Transverse colon (tissue), 4 donors: ENCODE measurements at regions not wholly inside any gene's neighbourhood (a gene's known extent, or its start where the extent isn't known, plus 50 kb on each side); places are given as distances from the start of the nearest gene placed in this dataset.
"Not testable (repeated sequence)": the region's sequence is repeated elsewhere in the genome, so short reads cannot be mapped to it uniquely, and the experiment has no call there.

Experiments used
- DNase-seq: peaks from one replicate; pipeline ENCODE4 v3.0.0-alpha.2; 2019
- H3K27ac ChIP-seq, 4 donors: fragments of 200-600 bp; sonication (generic); 2 replicates each; pipeline ENCODE4 v1.5.1; 2016 to 2018; ENCODE audit warnings: inconsistent platforms in 4 of 4
- H3K27me3 ChIP-seq: fragments of 200-600 bp; sonication (generic); 2 replicates; pipeline ENCODE4 v1.5.1; 2017; ENCODE audit warnings: inconsistent platforms
- H3K36me3 ChIP-seq, 4 donors: fragments of 200-600 bp; sonication (generic); 2 replicates each; pipeline ENCODE4 v1.5.1; 2017 to 2019; ENCODE audit warnings: inconsistent platforms in 4 of 4
- H3K4me1 ChIP-seq, 4 donors: fragments of 200-600 bp; sonication (generic); 2 replicates each; pipeline ENCODE4 v1.5.1; 2017 to 2020; ENCODE audit warnings: inconsistent platforms in 4 of 4
- H3K4me3 ChIP-seq, 4 donors: fragments of 200-600 bp; sonication (generic); 1 replicate in 1 of 4; 2 replicates in 3 of 4; pipeline versions ENCODE4 v1.5.1 to v1.6.1; 2017 to 2019; ENCODE audit warnings: inconsistent platforms in 4 of 4
- H3K9me3 ChIP-seq, 2 donors: fragments of 200-600 bp; sonication (generic); 2 replicates each; pipeline ENCODE4 v1.5.1; 2017 to 2019; ENCODE audit warnings: inconsistent platforms in 2 of 2
- CTCF ChIP-seq, 5 experiments: fragments of 200-600 bp in 3 of 5; fragments of 450-650 bp in 2 of 5; sonication (generic) in 3 of 5; IDR thresholded peaks; 1 replicate in 2 of 5; 2 replicates in 3 of 5; pipeline ENCODE4 v1.5.1; 2016 to 2017; ENCODE audit warnings: antibody characterized with exemption in 5 of 5, inconsistent platforms in 3 of 5, mild to moderate bottlenecking in 2 of 5, moderate library complexity in 1 of 5
- EP300 ChIP-seq: sonication (generic); formaldehyde crosslinking; IDR thresholded peaks from one replicate; pipeline ENCODE4 v1.6.1; 2017; ENCODE audit warnings: antibody characterized with exemption, low read depth
- POLR2A ChIP-seq: fragments of 450-650 bp; IDR thresholded peaks from one replicate; pipeline ENCODE4 v1.6.1; 2016; ENCODE audit warnings: antibody characterized with exemption, mild to moderate bottlenecking, moderate library complexity
- POLR2AphosphoS5 ChIP-seq, 3 donors: sonication (generic); formaldehyde crosslinking; IDR thresholded peaks; one replicate each; pipeline ENCODE4 v1.6.1; 2016; ENCODE audit warnings: antibody characterized with exemption in 3 of 3
- WGBS, 2 donors: methylation state at CpG; one replicate each; pipeline ENCODE4 v1.1.5; 2018; ENCODE audit warnings: low coverage in 1 of 2; 5-methylcytosine and 5-hydroxymethylcytosine counted together
- in situ Hi-C, 4 donors: fragments of 200-750 bp; cut with MboI; loops; one replicate each; pipeline versions ENCODE4 v1.15.0 to v1.15.1; 2017; ENCODE audit warnings: low sequenced_read_pairs in 3 of 4, low pct_ligation_motif_present in 1 of 4, low pct_unique_long_range_greater_than_20kb in 1 of 4
- intact Hi-C: fragments of 100-400 bp; cut with DNase I; formaldehyde crosslinking; loops from one replicate; pipeline ENCODE4 v1.15.1; 2023; ENCODE audit warnings: low total_unique reads

- Histone ChIP-seq H3K9me3 (no peaks in the 10 kb centered on the region), H3K27ac (no peak overlapping the region), H3K27me3 (no peaks in the 10 kb centered on the region), H3K4me1 (no peaks in the 10 kb centered on the region), H3K36me3 (no peaks in the 10 kb centered on the region), H3K4me3 (no peak overlapping the region)
- WGBS, 2 donors: 61 to 70% methylated on average over 1 to 3 of the region's 3 CpGs
- intact Hi-C loops: no loop called here
- no peak for TF ChIP-seq CTCF (IDR thresholded peaks at IDR 0.05)
- in situ Hi-C loops: no loop called here
- no peak for DNase-seq
Observed at GRCh38 chr1:221527886-221528624, 213.8 kb downstream of the DUSP10 start.

GRCh38 chr1:221530159-221530558 lies 211.7 kb downstream of the DUSP10 start:
- H3K4me1 ChIP-seq, H3K27me3 ChIP-seq, H3K27ac ChIP-seq, in situ Hi-C loops, intact Hi-C loops, H3K36me3 ChIP-seq, DNase-seq, H3K4me3 ChIP-seq, H3K9me3 ChIP-seq: not testable (repeated sequence)
- 77 to 83% methylated on average over 1 of the region's 1 CpG for WGBS, 2 donors

- Histone ChIP-seq H3K27ac (no peak overlapping the region), H3K4me3 (no peak overlapping the region), H3K4me1 (no peaks in the 10 kb centered on the region), H3K27me3 (no peaks in the 10 kb centered on the region), H3K36me3 (no peaks in the 10 kb centered on the region), H3K9me3 (no peaks in the 10 kb centered on the region)
- no peak for DNase-seq
- in situ Hi-C loops: no loop called here
- intact Hi-C loops: no loop called here
- TF ChIP-seq POLR2A (no peak), POLR2AphosphoS5 (IDR thresholded peaks at IDR 0.05) (no peak), CTCF (IDR thresholded peaks at IDR 0.05) (no peak), EP300 (no peak)
Observed at GRCh38 chr1:221530791-221531190, 211.1 kb downstream of the DUSP10 start.

GRCh38 chr1:221532071-221532773 lies 209.7 kb downstream of the DUSP10 start:
- Histone ChIP-seq H3K27me3 (no peaks in the 10 kb centered on the region), H3K36me3 (no peaks in the 10 kb centered on the region), H3K4me1 (no peaks in the 10 kb centered on the region), H3K4me3 (no peak overlapping the region), H3K9me3 (no peaks in the 10 kb centered on the region), H3K27ac (no peak overlapping the region)
- no peak for DNase-seq
- in situ Hi-C loops: no loop called here
- 70 to 81% methylated on average over 5 of the region's 5 CpGs for WGBS, 2 donors
- intact Hi-C loops: no loop called here
- TF ChIP-seq EP300: no peak
- TF ChIP-seq POLR2AphosphoS5 (IDR thresholded peaks at IDR 0.05): no peak
- no peak for TF ChIP-seq CTCF (IDR thresholded peaks at IDR 0.05)

- no peaks in the 10 kb centered on the region for H3K36me3 ChIP-seq
- peaks cover 3% of the 10 kb centered on the region for H3K27me3 ChIP-seq
- intact Hi-C loops: loop anchor here (10.0 kb wide), 1 partner anchor 204 kb away; the partner anchor contains the start of gene DUSP10
- 82% methylated on average over 5 of the region's 5 CpGs; no CpG with 5 or more reads in 1 of the 2 donors for WGBS, 2 donors
- TF ChIP-seq POLR2AphosphoS5 (IDR thresholded peaks at IDR 0.05) (no peak), CTCF (IDR thresholded peaks at IDR 0.05) (no peak), POLR2A (no peak), EP300 (no peak)
- no peak overlapping the region for H3K4me3 ChIP-seq
- no peaks in the 10 kb centered on the region for H3K9me3 ChIP-seq
- in situ Hi-C loops: no loop called here
- no peaks in the 10 kb centered on the region for H3K4me1 ChIP-seq
- DNase-seq: no peak
- no peak overlapping the region for H3K27ac ChIP-seq
Observed at GRCh38 chr1:221541296-221541695, 200.6 kb downstream of the DUSP10 start.
